ENCODE measurements at regions not wholly inside any gene's neighbourhood (a gene's known extent, or its start where the extent isn't known, plus 50 kb on each side); places are given as distances from the start of the nearest gene placed in this dataset.

- TF ChIP-seq TEAD4 (IDR thresholded peaks at IDR 0.05) (no peak), YY1 (IDR thresholded peaks at IDR 0.05; ENCODE audit: low read depth) (no peak), USF1 (IDR thresholded peaks at IDR 0.05) (no peak), TAF1 (IDR thresholded peaks at IDR 0.05; ENCODE audit: low read depth) (no peak)
These were observed 698.4 kb upstream of the ID2 start for GRCh38 chr2:7983451-7983850.
